Hindlimb muscle (tissue), 1 donor: ENCODE measurements at regions not wholly inside any gene's neighbourhood (a gene's known extent, or its start where the extent isn't known, plus 50 kb on each side); places are given as distances from the start of the nearest gene placed in this dataset.

Source experiments
- DNase-seq: peaks from one replicate; pipeline ENCODE4 v3.0.0-alpha.2; 2013

DNA sequence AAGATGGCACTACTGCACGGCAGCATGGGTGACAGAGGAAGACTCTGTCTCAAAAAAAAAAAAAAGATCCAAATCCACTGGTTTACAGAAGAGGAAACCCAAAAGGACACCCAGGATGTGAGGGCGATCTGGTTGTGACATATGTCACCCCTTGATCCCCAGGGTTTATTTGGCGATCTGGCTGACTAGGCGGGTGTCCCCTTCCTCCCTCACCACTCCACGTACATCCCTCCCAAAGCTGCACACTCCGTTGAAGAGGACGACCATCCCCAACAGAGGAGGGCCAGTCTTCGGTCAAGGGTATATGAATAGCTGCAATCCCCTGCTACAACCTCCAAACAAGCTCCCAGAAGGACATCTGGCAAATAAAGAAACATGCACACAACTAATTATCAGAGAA, 111.6 kb downstream of the HTR5A start:
- no peak for DNase-seq

DNA sequence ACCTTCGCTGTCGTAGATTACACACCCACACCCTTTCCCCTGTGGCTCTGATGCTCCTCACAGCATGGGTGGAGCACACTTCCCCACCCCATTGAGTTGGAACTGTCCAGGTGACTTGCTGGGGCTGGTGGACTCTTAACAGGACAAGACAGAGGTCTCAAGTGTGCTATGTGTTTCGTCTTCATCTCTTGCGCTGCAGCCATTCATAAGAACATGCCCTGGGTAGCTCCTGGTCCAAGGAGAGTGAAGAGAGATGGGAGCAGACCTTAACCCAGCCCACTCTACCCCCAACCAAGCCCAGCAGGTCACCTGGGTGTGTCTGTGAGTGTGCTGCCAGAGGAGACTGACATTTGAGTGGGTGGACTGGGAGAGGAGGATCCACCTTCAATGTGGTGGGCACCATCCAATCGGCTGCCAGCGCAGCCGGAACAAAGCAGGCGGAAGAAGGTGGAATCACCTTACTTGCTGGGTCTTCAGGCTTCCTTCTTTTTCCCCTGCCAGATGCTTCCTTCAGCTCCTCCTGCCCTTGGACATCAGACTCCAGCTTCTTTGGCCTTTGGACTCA, 112.4 kb downstream of the HTR5A start:
- no peak for DNase-seq

DNA sequence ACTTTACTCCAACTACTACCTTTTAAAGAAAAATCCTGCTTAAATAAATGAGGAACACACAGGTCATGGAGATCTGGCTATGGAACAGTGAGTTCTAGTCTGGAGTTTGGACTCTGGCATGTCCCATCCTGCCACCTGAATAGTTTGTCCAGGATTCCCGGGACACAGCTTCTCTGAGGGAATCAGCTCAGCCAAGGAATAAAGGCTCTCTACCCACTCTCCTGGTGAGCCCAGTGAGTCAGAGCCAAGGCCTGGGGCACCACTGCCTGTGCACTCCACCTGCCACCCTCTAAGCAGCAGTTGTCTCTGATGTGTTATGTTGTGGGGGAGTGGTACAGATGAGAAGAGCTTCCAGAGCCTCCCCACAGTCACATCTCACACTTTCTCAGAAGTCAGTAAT, 113.5 kb downstream of the HTR5A start:
- no peak for DNase-seq

DNA sequence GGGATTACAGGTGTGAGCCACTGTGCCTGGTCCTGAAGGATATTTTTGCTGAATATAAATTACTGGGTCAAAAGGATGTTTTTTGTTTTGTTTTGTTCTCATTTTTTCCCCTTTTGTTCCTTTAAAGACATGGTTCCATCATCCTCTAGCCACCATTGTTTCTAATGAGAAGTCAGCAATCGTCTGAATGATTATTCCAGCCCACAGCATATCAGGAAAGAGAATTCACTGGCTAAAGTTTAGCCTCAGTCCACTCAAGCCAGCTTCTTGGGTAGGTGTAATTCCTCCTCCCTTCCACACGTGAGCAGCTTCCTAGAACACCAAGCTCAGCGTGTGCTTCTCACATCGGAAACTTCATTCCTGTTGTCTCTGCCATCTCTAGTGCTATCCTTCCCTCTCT, 112.8 kb upstream of the INSIG1 start:
- DNase-seq, result no peak

DNA sequence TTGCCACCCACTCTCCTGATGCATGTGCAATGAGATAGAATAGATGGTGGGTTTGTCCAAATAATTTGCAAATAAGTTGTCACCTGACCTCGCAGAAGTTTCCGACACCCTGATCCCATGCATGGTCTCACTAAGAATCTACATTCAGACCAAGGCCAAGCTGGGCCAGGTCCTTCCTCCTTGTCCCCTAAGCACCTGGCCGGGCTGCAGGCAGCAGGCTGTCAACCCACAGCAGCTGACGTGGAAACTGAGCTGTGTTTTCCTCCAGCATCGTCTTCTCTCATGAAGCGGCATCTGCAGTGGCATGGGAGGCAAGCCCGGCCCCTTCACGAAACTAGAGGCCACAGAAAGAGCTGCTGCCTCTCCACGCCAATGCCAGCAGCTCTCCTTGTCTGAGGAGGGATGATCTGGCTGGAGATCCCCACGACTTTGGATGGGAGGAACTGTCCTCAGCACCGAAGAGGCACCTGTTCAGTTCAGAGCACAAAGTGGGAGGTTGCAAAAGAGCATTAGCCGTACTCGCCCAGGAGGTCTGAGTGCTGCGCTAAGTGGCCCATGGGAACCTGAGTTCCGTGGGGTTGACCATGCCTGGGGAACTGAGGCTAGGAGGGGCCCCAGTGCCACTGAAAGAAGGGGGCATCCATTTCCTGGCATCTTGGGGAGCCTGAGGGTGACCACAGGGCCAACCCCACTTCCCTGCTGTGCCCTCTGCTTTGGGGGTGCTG, 110.5 kb upstream of the INSIG1 start:
- DNase-seq, result no peak

DNA sequence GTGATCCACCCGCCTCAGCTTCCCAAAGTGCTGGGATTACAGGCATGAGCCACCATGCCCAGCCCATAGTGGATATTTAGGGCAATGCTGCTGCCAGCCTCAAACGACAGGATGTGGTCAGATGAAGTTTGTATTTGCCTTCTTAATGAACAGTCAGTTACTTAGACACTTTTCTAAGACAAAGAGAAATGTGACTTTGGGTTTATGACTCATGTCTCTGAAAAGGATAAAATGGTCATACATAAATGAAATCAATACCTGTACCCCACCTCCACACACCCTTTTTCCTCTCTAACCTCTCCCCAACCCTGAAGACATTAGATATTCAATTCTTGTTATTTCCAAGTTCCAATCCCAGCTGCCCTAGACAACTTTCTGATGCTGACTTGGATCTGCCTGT, 109.3 kb upstream of the INSIG1 start:
- DNase-seq, result no peak

DNA sequence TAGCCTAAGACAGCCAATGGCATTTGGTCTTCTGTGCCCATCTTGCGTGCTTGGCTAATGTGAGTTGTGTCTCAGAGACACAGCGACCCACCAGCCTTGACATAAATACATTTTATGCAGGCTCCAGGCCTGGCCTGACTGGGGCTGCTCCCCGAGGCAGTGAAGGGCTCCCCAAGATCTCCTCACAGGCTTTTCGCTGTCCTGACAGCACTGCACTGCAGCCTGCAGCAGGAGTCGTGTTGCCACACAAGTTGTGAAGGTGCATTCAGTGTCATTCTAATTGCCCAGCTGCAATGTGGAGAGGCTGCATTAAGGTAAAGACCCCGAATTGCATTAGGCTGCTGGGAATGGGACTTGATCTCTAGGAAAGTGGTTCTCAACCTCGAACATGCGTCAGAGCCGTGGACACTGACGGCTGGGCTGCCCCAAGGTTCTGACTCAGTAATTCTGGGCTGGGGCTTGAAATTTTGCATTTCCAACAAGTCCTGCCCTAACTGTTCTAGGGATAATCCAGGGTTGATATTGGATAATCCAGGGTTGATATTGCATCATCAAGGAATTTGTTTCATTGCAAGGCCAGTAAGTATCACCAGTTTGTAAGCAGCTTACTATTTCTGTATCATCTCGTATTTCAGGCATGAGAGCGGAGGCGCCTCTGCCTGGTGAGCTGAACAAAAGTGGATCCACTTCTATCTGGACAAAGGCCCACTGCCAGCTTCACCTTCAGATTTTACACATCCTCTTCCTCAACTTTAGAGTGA, 108.7 kb upstream of the INSIG1 start:
- no peak for DNase-seq

DNA sequence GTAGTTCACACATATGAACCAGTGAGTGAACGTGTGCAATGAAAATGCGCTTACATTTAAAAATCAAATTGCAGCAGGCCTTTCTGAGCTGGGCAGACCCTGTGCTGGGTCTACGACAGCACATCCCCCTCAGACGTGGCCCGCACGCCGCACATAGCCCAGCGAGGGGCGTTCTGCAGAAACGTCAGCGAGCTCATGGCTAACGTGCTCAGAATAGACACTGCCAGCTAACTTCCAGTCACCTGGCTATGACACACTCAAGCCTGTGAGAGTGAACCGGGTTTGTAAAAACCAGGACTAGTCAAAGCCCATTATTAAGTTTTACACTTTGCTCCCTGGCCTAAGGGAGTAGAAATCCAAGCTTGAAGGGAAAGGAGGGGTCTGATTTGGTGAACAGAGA, 108.1 kb upstream of the INSIG1 start:
- no peak for DNase-seq

DNA sequence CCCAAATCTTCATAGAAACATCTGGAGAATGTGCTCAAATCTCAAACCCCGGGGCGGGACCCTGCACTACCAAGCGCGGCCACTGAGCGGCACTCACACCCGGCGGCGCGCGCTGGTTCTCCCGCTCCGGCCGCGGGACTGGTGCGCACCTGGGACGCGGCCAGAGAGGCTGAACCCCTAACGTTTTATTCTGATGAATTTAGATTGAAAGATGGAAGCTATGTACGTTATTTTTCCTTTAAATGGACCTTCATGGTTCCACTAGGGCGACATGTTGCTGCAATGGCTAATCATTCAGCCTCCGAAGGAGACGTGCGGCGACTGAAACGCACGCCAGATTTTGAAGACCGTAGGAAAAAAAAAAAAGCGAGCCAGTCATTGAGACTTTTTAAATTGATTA, 107.0 kb upstream of the INSIG1 start:
- peak; percentile 46 for DNase-seq

DNA sequence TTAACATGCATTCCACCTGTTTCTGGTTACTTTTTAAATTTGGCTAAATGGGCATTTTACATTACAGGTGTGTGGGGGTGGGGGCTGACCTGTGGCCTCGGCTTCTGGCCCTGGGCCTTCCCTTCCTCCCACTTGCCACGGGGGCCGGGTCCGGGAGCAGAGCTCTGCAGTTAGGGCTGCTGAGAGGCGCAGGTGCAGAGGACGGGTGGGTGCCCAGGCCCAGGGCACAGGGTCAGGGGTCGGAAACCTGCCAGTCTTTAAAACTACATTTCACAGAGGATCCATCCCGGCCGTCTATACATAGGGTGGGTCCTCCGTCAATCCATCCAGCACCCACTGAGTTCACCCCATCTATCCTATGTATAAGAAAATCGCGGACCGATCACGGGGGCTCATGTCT, 106.5 kb upstream of the INSIG1 start:
- DNase-seq, result no peak

DNA sequence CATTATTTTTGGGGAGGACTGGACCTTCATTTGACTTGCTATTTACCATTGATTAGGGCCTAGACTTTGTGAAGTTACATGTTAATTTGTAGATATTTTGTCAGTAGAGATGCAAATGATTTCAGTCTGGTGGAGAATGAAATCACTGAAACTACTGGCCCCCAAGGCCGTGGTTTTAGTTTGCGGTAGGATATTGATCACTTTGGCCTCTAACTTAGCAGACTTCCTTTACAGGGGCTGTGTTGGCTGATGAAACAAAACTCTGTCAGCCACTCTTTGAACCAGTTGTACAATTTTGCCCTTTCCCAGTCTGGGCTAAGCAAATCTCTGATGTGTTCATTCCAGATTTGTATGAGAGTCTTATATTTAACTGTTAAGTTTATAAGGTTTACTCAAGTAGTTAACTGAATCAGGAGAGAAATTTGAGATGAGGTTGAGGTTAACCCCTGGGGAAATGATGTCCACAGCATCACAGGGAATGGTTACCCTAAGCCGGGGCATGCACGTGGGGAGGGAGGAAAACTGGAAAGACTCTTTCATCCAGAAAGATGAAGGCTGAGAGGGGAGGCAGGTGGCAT, 105.7 kb upstream of the INSIG1 start:
- no peak for DNase-seq

DNA sequence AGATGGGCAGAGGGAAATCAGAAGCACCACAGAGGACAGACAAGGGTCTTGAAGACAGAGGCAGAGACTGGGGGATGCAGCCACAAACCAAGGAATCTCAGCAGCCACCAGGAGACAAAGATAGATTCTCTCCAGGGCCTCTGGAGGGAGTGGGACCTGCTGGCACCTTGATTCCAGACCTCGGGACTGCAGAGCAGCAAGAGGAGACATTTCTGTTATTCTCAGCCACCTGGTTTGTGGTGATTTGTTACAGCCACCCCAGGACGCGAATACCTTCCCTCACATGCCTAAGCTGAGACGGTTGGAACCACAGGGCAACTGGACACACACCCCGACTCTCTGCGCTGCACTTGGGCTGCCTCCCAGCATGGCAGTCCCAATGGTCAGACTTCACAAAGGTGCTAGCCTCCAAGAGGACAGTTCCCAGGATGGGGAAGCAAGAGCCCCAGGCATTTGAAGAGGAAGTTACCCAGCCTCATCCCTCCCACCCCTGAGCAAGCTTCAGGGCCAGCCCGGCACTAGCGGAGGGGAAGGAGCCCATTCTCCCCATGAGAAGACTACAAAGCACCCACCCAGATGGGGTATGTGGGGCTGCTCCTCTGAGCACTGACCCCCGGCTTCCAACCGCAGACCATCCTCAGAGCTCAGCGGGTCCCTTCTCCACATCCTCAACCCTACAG, 104.6 kb upstream of the INSIG1 start:
- no peak for DNase-seq

DNA sequence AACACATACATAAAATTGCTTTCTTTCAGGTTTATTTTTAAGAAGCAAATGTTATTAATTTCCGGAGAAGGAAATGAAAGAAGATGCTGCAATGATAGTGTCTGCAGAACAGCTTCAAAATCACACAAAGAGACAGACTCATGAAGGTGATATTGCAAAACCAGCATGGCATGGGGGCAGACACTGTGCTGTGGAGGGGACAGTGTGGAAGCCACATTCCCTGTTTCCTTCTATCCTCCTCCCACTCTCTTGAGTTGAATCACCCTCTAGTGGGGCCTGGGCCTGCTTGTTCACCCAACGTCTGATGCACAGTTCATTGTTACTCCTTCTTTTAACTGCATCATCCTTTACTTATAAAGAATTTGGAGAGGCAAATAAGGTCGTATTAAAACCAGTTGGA, 104.0 kb upstream of the INSIG1 start:
- no peak for DNase-seq

DNA sequence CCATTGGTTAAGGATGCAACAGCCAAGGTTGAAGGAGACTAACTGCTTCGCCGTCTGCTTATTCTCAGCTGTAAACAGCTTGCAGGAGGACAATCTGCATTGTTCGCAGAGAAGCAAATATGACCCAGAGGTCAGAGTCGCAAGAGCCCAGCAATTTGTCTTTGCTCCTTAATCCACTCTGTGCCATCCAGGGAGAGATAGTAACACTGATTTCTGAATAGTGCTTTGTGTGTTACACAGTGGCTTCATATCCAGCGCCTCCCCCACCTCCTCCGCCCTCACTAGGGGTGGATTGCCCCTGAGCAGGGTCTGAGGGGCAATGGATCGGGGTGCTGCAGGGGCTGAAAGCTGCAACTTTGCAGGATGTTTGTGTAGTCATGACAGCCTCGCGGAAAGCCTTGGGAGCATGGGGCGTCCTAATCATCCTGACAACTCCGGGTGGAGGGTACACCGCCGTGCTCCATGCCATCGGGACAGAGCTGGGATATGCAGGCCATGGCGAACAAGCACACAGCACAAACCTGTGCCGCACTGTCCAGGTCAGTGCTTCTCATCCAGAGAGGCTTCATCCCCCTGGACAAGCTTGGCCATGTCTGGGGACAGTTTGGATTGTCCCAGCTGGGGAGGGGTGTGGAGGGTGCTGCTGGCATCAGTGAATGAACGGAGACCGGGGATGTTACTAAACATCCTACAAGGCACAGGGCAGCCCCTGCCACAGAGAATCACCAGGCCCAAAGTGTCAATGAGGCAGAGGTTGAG, 103.1 kb upstream of the INSIG1 start:
- no peak for DNase-seq

DNA sequence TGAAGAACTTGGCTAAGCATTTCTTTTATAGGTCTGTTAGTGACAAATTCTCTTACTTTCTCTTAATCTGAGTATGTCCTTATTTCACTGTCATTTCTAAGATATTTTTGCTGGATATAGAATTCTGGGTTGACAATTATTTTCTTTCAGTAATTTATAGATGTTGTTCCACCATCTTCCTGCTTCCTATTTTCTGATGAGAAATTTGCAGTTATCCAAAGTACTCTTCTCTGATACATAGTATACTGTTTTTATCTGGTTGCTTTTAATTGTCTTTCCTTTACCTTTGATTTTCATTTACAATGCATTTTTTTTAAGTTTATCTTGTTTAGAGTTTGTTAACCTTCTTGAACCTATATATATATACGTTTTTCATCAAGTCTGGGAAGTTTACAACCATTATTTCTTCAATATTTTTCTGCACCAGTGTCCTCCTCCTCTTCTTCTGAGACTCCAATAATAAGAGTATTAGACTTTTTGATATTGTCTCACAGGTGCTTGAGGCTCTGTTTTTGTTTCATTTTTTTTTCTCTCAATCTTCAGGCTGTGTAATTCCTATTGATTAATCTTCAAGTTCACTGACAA, 101.6 kb upstream of the INSIG1 start:
- no peak for DNase-seq

DNA sequence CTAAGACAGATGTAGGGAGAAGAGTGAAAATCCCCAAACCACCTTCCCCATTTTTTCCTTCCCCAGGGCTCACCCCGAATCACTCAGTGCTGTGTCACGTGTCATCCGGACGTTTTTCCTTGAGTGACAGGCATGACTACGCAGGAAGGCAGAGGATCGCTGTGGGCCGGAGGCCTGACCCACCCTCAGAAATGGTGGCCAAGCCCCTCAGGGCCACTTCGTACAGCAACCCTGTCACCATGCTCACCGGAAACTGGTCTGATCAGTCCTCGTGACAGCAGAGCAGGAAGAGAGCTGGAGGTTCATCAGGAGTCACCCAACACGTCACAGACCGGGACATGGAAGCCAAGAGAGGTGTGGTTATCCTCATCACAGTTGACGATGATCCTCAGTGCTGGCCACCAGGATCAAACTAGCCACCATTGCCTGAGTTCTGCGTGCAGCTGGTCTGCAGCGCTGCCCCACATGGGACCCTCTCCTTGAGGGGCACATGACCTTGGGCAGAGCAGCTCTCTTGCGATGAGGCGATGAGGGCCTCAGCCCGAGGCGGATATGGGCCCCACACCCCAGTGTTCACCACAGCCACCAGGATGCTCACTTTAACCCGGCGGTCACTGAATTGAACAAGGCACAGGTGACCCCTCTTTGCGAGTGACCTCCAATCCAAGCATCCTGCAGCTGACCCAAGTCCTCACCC, 99.3 kb upstream of the INSIG1 start:
- no peak for DNase-seq

DNA sequence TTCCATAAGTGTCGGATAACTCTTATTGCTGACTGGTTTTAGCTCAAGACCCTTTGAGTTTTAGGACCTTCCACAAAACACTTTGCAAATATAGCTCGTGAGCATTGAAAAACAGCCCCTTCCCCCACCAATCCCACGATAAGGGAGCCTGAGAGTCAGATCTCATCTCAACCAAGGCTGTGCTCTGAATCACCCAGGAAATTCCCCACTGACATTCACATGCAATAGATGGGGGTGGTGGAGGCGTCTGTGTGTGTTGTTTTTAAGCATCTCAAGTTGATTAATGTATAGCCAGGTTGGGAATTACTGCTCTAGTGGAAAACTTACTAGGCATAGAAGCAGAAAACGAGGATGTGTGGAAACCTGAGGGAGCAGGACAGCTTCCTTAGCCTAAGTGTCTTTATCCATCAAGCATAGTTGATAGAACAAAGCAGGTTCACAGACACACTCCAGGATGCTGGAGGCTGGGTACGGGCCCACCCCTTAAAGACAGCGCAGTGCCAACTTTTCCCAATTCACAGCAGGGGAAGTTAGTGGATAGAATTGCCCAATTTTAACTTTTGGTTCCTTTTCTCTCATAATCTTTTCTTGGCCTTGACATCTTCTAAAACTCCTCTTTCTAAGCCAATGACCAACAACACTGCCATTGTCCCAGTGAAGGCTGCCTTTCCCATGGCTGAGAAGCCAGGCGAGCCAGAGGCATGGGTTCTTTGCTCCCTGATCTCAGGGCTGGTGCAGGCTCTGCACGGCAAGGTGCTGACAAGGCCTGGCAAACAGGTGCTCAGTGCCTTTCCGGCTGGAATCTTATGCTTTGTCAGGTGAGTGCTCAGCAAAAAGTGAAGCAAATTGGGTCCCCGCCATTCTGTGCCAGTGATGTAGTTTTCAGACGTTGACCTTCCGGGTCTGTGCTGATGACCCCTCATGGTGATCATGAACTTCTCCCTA, 98.5 kb upstream of the INSIG1 start:
- no peak for DNase-seq

DNA sequence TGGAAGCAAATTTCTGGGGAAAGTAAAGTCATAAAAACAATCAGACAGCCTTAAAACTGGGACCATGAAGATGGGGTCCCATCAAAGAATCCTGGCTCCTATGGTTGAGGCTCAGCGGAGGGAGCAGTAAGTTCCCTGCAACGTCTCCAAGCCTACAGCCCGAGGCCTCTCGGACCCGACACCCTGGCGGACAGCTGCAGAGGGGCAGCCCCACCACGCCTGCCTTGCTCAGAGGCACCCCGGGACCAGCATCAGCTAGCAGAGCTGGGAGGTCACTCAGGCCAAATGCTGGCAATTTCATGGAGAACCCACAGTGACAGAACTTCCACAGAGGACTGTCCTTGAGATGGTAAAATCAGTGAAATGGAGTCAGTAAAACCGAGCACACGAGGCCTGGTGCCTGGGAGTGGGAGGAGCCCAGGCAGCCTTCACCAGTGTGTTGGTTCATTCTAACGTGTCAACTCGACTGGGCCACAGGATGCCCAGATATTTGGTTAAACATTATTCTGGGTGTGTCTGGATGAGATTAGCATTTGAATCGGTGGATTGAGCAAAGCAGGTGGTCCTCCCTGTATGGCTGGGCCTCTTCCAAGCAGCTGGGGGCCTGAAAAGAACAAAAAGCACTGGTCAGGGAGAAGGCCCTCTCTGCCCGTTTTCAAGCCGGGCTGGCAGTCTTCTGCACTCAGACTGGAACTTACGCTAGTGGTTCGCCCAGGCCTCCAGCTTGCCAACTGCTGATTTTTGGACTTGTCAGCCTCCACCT, 96.2 kb upstream of the INSIG1 start:
- DNase-seq, result no peak
